Testis (tissue), 2 donors: ENCODE measurements at regions not wholly inside any gene's neighbourhood (a gene's known extent, or its start where the extent isn't known, plus 50 kb on each side); places are given as distances from the start of the nearest gene placed in this dataset.

Experiments
- CTCF ChIP-seq, 3 experiments: fragments of 450-650 bp in 2 of 3; fragments of 200-600 bp in 1 of 3; sonication (generic) in 1 of 3; IDR thresholded peaks; one replicate each; pipeline ENCODE4 v1.5.1; 2016 to 2019; ENCODE audit warnings: antibody characterized with exemption in 3 of 3, mild to moderate bottlenecking in 2 of 3, moderate library complexity in 1 of 3
- POLR2A ChIP-seq: fragments of 450-650 bp; IDR thresholded peaks from one replicate; pipeline ENCODE4 v1.6.1; 2017; ENCODE audit warnings: antibody characterized with exemption, mild to moderate bottlenecking, moderate library complexity

- TF ChIP-seq CTCF (IDR thresholded peaks at IDR 0.05) = no peak
- no peak for TF ChIP-seq POLR2A
Observed at GRCh38 chr14:46377305-46377704, 274.3 kb downstream of the RPL10L start.
